ENCODE measurements at regions not wholly inside any gene's neighbourhood (a gene's known extent, or its start where the extent isn't known, plus 50 kb on each side); places are given as distances from the start of the nearest gene placed in this dataset.

- Histone ChIP-seq H3K4me3 (no peak overlapping the region), H3K79me2 (ENCODE audit: control insufficient read depth, insufficient read depth, low read length) (no peaks in the 10 kb centered on the region), H3K27ac (ENCODE audit: control insufficient read depth, insufficient read depth) (no peak overlapping the region), H3K9me3 (replicated peaks; ENCODE audit: control insufficient read depth, insufficient read depth, low read length) (no peaks in the 10 kb centered on the region), H3K4me1 (ENCODE audit: control insufficient read depth, insufficient read depth, low read length) (no peaks in the 10 kb centered on the region), H3K27me3 (replicated peaks in 1 of 2; ENCODE audit: control insufficient read depth in 2 of 2, insufficient read depth in 2 of 2, low read length in 1 of 2) (no peaks in the 10 kb centered on the region), H3K36me3 (ENCODE audit: control insufficient read depth in 2 of 2, insufficient read depth in 2 of 2, low read length in 1 of 2) (no peaks in the 10 kb centered on the region), H2AFZ (ENCODE audit: control insufficient read depth, low read depth, low read length) (no peak overlapping the region), H3K9ac (ENCODE audit: control insufficient read depth, insufficient read depth, low read length) (no peak overlapping the region), H4K20me1 (ENCODE audit: control insufficient read depth, insufficient read depth) (no peaks in the 10 kb centered on the region), H3K4me2 (ENCODE audit: control insufficient read depth, insufficient read depth) (no peak overlapping the region)
- in situ Hi-C loops (cut with MboI) (no loop called here), intact Hi-C loops (cut with micrococcal nuclease; ENCODE audit: unreplicated experiment) (no loop called here)
- ChIA-PET SMC1A (ENCODE audit: uncharacterized antibody, unreplicated experiment) (interaction anchor here (0.7 to 1.4 kb wide), 2 partner anchors 15 to 18 kb away, joined by 3 to 5 read pairs; no protein-coding TSS in a partner anchor), CTCF (interaction anchor here (1.1 kb wide), 1 partner anchor 224 kb away, joined by 3 read pairs; no protein-coding TSS in a partner anchor), RAD21 (ENCODE audit: unreplicated experiment) (no interaction called here), POLR2A (no interaction called here)
- DNase-seq (ENCODE audit: low read depth, low spot score): no peak
- no peak for TF ChIP-seq ATF3 (IDR thresholded peaks at IDR 0.05; ENCODE audit: borderline replicate concordance, extremely low read depth, low read depth, low read length)
- no peak for TF ChIP-seq NKRF (conservative IDR thresholded peaks at IDR 0.05)
- no peak for TF ChIP-seq SIN3A (IDR thresholded peaks at IDR 0.05; ENCODE audit: low read depth, low read length)
- TF ChIP-seq FOXK2 (IDR thresholded peaks at IDR 0.05): no peak
- TF ChIP-seq PAX5 (IDR thresholded peaks at IDR 0.05; ENCODE audit: borderline replicate concordance, low read depth, low read length): no peak
- no peak for TF ChIP-seq CUX1 (IDR thresholded peaks at IDR 0.05; ENCODE audit: insufficient replicate concordance, low read depth, low read length)
- no peak for TF ChIP-seq CBFB (IDR thresholded peaks at IDR 0.05; ENCODE audit: low read depth)
- no peak for TF ChIP-seq ZNF384 (IDR thresholded peaks at IDR 0.05; ENCODE audit: borderline replicate concordance, low read depth, low read length)
- TF ChIP-seq NR2C1 (IDR thresholded peaks at IDR 0.05): no peak
- no peak for TF ChIP-seq IKZF1 (conservative IDR thresholded peaks at IDR 0.05)
- TF ChIP-seq ZNF274 (IDR thresholded peaks at IDR 0.05; ENCODE audit: insufficient read depth, insufficient read length): no peak
- TF ChIP-seq BMI1 (IDR thresholded peaks at IDR 0.05; ENCODE audit: borderline replicate concordance): no peak
- no peak for TF ChIP-seq WRNIP1 (IDR thresholded peaks at IDR 0.05; ENCODE audit: borderline replicate concordance, low read depth, low read length)
- WGBS (ENCODE audit: insufficient coverage, insufficient replicate concordance, low lambda C conversion rate, missing lambda C conversion rate): 77% methylated on average over 3 of the region's 3 CpGs
- no peak for FAIRE-seq
- ATAC-seq: no peak
- no TSS peak for BruUV-seq (replicated peaks)
Observed at GRCh38 chr2:189366349-189366748, 74.9 kb upstream of the WDR75 start.

All from GM12878 (cell line).